Esophagus squamous epithelium (tissue), 4 donors: ENCODE measurements at regions not wholly inside any gene's neighbourhood (a gene's known extent, or its start where the extent isn't known, plus 50 kb on each side); places are given as distances from the start of the nearest gene placed in this dataset.

Experiments used
- CTCF ChIP-seq, 6 experiments: fragments of 450-650 bp in 4 of 6; fragments of 200-600 bp in 2 of 6; sonication (generic) in 2 of 6; IDR thresholded peaks; one replicate each; pipeline ENCODE4 v1.5.1; 2016 to 2019; ENCODE audit warnings: antibody characterized with exemption in 6 of 6, mild to moderate bottlenecking in 4 of 6, moderate library complexity in 4 of 6
- POLR2A ChIP-seq, 4 donors: fragments of 450-650 bp; IDR thresholded peaks; one replicate each; pipeline ENCODE4 v1.6.1; 2017; ENCODE audit warnings: antibody characterized with exemption in 4 of 4, mild to moderate bottlenecking in 4 of 4, moderate library complexity in 3 of 4

GRCh38 chr5:28788954-28789353 lies 1750.6 kb upstream of the CDH9 start:
- TF ChIP-seq CTCF (IDR thresholded peaks at IDR 0.05) = no peak
- no peak for TF ChIP-seq POLR2A (IDR thresholded peaks at IDR 0.05)
